NCI-H748 (cell line): ENCODE measurements at regions not wholly inside any gene's neighbourhood (a gene's known extent, or its start where the extent isn't known, plus 50 kb on each side); places are given as distances from the start of the nearest gene placed in this dataset.
"Not testable (repeated sequence)": the region's sequence is repeated elsewhere in the genome, so short reads cannot be mapped to it uniquely, and the experiment has no call there.

ENCODE experiments used
- DNase-seq: peaks from one replicate; lab custom pipeline; 2025; ENCODE audit not compliant: unreplicated experiment; lab: John Stamatoyannopoulos, UW

DNA sequence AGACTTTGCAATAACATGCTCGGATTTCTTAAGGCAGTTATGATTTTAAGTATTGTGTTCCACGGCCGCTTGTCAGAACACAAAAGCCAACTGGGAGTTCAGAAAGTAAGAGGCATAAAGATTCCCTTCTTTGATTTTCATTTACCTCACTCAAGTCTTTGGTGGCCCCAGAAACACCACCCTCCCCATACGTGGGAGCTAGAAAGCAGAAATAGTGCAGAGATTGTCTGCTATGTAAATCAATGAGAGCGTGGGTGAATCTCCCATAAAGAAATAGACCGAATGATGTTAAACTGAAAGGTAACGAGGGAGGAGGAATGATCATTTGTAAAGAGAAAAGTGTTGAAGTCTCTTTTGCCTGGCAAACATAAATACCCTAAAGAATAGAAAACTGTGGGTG, 322.1 kb upstream of the ETAA1 start:
- DNase-seq, result no peak

GRCh38 chr2:67075530-67076238, 321.4 kb upstream of the ETAA1 start:
- DNase-seq, result no peak

- no peak for DNase-seq
Observed at GRCh38 chr2:67076239-67076624, 320.9 kb upstream of the ETAA1 start.

DNA sequence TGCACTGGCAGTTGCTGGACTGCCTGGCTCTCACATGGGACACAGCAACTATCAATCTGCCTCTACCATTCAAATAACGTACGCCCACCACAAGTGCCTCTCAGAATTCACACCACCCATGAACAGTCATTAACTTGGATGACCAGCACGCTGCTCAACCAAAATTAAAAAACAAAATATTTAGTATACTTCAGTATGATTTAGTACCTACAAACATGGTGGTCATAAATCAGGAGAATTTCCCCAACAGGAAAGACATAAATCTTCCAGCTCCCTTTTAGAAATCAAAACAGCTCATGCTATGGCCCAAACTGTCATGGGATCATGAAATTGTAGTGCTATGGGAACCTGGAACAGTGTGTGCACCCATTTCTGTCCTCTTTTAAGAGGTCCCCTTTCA, 317.4 kb upstream of the ETAA1 start:
- DNase-seq, result no peak

DNA sequence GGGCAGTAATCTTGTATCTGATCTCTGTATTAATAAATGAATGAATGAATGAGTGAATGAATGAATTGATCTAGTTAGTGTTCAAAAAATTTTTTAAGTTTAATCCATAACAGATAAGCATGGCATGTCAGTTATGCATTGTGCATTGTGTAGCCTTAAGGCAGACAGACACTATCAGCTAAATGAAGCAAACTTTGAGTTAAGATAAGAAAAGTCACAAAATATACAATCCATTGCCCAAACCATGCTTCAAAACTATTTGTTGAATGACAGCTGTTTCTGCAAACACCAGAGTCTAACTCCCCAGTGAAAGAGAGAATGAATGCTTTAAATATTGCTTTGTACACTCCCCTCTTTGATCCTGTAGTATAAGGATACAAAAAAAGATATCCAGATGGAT, 314.3 kb upstream of the ETAA1 start:
- no peak for DNase-seq

GRCh38 chr2:67083951-67084350, 313.2 kb upstream of the ETAA1 start:
- DNase-seq, result no peak

GRCh38 chr2:67085146-67085545, 312.0 kb upstream of the ETAA1 start:
- DNase-seq, result no peak

DNA sequence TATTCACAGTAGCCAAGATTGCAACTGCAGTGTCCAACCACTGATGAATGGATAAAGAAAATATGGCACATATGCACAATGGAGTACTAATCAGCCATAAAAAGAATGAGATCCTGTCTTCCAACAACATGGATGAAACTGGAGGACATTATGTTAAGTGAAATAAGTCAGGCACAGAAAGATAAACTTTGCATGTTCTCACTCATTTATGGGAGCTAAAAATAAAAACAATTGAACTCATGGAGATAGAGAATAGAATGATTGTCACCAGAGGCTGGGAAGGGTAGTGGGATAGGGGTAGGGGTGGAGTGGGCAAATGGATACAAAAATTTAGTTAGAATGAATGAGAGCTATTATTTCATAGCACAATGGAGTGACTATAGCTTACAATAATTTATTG, 305.5 kb upstream of the ETAA1 start:
- DNase-seq, result no peak

DNA sequence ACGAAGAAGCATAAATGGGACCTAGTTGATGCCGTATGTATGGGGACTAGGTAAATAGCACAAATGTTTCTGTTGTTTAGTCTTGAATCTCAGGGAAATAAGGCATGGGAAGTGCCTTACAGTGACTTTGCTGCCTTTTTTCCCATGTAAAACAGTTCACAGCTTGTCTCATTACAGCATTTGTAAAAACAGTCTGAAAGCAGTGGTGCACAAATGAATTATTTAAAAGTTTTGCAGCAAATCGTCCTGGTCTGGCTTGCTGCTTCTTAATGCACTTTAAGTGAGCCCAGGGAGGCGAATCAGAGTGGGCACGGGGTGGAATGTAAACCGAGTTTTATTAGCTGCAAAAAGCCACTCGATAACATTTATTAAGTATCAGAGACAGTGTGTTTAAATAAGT, 302.0 kb upstream of the ETAA1 start:
- no peak for DNase-seq

GRCh38 chr2:67096886-67097285, 300.2 kb upstream of the ETAA1 start:
- no peak for DNase-seq

- DNase-seq, result no peak
Observed at GRCh38 chr2:67103157-67103556, 294.0 kb upstream of the ETAA1 start.

GRCh38 chr2:67108231-67108630, 288.9 kb upstream of the ETAA1 start:
- peak; percentile 82 for DNase-seq

- DNase-seq, result no peak
Observed at GRCh38 chr2:67124531-67124930, 272.6 kb upstream of the ETAA1 start.

DNA sequence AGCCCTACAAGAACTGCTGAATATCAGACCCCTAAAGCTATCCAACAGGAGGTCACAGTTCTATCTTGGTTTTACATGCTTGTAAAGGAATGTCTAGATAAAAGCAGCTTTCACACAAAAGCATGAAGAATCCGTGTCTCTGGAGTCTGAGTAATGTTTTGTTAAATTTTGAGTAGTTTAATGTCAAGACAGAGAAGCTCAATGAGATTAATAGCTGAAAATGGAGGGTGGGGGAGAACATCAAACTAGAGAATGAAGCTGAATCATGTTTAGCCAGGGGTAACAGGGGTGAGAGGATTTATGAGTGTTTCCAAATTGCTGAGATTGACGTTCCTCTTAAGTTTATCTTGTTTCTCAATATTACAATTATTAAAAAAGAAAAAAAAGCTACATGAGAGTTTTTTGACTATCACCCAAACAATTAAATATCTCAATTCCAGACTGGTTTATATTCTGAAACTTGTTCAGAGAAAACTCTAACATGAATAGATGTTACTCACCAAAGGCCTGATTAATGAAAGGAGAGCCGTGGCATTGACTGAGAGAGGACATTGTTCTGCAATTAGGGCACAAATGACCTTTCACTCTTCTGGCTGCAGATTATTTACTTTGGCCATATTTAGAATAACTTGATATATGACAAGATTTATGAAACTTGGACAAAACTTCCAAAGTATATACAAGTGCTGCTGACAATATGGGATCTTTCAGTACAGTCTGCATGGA, 266.4 kb upstream of the ETAA1 start:
- DNase-seq, result no peak

- no peak for DNase-seq
Observed at GRCh38 chr2:67131257-67131609, 265.9 kb upstream of the ETAA1 start.

DNA sequence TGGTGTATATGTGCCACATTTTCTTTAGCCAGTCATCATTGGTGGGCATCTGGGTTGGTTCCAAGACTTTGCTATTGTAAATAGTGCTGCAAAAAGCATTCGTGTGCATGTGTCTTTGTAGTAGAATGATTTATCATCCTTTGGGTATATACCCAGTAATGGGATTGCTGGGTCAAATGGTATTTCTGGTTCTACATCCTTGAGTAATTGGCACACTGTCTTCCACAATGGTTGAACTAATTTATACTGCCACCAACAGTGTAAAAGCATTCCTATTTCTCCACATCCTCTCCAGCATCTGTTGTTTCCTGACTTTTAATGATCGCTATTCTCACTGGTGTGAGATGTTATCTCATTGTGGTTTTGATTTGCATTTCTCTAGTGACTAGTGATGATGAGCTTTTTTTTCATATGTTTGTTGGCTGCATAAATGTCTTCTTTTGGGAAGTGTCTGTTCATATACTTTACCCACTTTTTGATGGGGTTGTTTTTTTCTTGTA, 264.6 kb upstream of the ETAA1 start:
- DNase-seq, result not testable (repeated sequence)

DNA sequence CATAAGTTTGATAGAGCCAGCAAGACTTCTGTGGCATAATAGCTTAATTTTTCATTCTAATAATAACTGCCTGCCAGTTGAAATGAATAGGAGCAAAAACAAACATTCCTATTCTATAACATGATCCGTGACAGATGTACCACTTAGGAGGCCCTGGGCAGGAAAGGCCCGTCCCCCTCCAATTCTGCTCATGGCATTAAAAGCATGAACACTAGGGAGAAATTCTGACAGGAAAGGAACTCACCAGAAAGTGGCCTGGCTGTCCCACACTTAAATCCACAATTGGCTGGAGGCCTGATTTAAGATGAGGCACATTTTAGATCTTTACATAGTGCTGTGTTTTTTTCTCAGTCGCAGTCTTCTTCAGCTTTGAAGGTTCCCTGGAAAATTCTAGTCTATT, 261.9 kb upstream of the ETAA1 start:
- DNase-seq, result peak; percentile 68

GRCh38 chr2:67137699-67138098, 259.4 kb upstream of the ETAA1 start:
- DNase-seq, result peak; percentile 91

DNA sequence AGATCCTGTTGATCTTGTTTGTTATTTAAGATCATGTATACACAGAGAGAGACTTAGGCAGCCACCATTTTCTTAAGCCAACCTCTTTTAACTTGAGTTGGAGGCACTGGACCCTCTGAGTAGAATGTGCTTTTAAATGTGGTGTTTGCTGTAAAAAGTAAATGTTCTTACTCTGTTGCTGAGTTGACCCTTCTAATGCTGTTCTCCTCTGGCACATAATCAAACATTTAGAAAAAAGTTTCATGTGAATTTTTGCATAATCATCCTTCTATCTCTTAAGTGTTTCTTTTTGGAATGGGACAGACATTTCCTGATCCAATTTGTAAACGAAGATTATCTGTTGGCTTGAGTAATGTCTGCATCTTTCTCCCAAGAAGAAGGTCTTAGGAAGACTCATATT, 255.1 kb upstream of the ETAA1 start:
- DNase-seq, result no peak

DNA sequence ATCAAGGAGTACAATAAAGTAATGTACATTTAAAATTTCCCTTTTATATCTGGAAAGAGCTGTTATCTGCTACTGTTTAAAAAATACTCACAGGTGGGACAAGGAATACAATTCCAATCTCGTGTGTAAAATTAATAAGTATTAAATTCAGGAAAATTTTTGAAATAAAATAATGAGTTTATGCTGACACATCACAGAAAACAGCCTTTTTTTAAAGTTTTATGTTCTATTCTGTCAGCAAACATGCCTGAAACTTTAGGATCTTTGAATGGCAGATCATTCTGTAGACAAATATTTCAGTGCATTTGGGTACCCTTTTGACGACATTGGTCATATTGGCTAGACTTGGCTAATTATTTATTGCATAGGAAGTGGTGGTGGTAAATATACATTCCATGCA, 254.4 kb upstream of the ETAA1 start:
- DNase-seq, result no peak

GRCh38 chr2:67145851-67146250, 251.3 kb upstream of the ETAA1 start:
- DNase-seq, result no peak

DNA sequence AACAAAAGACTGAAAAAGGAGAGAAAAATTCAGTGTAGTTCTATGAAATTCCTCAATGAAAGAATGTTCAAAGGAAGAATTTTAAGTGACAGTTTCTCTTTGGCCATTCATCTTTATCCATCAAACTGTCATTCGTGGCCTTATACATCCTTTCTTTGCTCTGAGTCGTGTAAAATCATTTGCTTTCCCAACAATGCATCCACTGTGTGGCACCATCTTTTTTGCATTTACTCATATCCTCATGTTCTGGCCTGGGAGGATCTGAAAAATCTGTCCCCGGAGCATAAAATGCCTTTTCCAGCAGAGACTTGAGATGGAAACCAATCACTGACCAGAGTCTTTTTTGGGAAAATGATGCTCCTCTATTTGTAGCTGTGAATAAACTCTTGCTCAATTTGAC, 240.3 kb upstream of the ETAA1 start:
- no peak for DNase-seq

- DNase-seq, result no peak
Observed at GRCh38 chr2:67158718-67159117, 238.4 kb upstream of the ETAA1 start.
